ENCODE measurements at regions not wholly inside any gene's neighbourhood (a gene's known extent, or its start where the extent isn't known, plus 50 kb on each side); places are given as distances from the start of the nearest gene placed in this dataset.
"Not testable (repeated sequence)": the region's sequence is repeated elsewhere in the genome, so short reads cannot be mapped to it uniquely, and the experiment has no call there.

DNA sequence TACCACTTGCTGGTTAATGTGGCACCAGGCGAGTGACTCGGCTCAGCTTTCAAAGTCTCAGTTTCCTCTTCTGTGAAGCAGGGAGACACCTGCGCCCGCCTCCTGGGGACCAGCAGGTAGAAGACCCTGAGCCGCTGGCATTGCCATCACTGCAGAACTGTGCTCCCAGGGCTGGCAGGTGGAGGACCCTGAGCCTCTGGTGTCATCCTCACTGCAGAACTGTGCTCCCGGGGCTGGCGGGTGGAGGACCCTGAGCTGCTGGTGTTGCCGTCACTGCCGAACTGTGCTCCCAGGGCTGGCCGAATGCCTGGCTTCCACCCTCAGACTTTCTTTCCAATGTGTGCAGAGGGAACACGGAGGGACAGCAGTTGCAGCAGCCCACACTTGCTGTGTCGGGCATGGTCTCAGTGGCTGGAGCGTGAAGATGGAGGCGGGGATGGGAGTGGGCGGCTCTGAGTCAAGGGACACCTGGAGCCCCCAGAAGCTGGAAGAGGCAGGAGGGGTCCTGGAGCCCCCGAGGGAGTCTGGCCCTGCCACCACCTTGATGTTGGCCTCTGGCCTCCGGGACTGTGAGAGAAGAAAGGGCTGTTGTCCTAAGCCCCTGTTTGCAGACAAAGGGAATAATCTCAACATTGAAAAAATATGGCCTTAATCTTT lies 75.8 kb upstream of the METTL9 start:
- H3K4me3 Mint-ChIP-seq = no peak overlapping the region
- peaks cover 4% of the 10 kb centered on the region for H3K27me3 Mint-ChIP-seq
- H3K27ac Mint-ChIP-seq = peak overlapping the region in 1 of 3 donors; percentile 63
- H3K36me3 Mint-ChIP-seq = no peaks in the 10 kb centered on the region
- H3K4me1 Mint-ChIP-seq = peaks cover 2 to 7% (median 2%) of the 10 kb centered on the region in 3 donors
- H3K9me3 Mint-ChIP-seq = no peaks in the 10 kb centered on the region

DNA sequence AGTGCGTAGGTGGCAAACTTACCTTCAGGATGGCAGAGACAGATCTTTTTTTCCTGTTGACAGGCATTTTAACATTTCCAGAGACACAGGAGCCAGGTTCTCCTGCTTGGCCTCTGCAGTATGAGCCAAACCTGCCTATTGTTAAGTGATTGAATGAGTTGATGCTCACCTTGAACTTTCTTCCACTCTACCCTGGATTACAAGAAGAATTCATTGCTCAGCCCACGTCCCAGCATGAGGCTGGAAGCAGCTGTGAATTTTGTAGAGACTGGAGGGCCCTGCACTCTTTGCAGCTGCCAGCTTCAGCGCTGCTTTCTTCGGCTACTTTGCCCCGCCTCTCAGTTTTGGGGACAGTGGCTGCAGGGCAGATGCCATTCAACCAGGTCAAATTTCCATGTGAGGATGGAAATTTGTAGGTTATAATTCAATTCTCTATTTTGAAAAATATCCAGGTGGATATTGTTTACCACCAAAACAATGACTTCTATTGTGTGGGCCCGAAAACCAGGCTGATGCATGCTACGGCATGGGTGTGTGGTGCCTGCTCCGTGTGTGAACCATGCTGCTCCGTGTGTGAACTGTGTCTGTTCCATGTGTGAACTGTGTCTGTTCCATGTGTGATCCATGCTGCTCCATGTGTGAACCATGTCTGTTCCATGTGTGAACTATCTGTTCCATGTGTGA lies 75.2 kb upstream of the METTL9 start:
- no peak overlapping the region for H3K4me3 Mint-ChIP-seq
- no peaks in the 10 kb centered on the region for H3K36me3 Mint-ChIP-seq
- peaks cover under 1 to 2% (median 2%) of the 10 kb centered on the region in 3 donors for H3K4me1 Mint-ChIP-seq
- peaks cover 4% of the 10 kb centered on the region for H3K27me3 Mint-ChIP-seq
- H3K27ac Mint-ChIP-seq = no peak overlapping the region
- no peaks in the 10 kb centered on the region for H3K9me3 Mint-ChIP-seq

DNA sequence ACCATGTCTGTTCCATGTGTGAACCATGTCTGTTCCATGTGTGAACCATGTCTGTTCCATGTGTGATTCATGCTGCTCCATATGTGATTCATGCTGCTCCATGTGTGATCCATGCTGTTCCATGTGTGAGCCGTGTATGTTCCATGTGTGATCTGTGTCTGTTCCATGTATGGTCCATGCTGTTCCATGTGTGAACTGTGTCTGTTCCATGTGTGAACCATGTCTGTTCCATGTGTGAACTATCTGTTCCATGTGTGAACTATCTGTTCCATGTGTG lies 74.7 kb upstream of the METTL9 start:
- not testable (repeated sequence) for H3K27ac Mint-ChIP-seq, H3K27me3 Mint-ChIP-seq, H3K4me1 Mint-ChIP-seq, H3K4me3 Mint-ChIP-seq, H3K36me3 Mint-ChIP-seq, H3K9me3 Mint-ChIP-seq

DNA sequence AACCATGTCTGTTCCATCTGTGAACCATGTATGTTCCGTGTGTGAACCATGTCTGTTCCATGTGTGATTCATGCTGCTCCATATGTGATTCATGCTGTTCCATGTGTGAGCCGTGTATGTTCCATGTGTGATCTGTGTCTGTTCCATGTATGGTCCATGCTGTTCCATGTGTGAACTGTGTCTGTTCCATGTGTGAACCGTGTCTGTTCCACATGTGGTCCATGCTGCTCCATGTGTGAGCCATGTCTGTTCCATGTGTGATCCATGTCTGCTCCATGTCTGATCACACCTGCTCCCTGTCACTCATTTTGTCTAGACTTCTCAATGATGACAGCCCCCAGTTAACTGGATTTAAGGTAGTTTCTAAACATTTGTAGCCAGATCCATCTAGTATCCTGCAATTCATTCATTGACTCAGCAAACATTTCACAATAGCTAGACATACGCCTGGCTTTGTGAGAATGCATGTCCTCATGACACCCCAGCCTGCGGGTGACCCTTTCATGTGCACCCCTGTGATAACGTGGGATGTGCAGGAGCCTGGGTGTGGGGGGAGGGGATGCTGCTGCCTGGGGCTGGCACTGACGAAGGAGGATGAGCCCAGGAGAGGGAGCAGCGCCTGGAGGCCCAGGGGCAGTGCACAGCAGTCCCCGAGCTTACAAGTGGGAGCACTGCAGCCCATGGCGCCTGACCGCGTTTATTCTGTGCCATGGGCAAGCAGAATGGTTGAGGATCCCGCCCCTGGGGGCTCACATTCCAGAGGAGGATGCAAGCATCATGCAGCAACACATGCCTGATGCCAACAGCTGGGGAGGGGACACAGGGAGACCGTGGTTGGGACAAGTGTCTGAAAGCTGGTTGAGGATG lies 74.1 kb upstream of the METTL9 start:
- H3K27me3 Mint-ChIP-seq, H3K4me3 Mint-ChIP-seq, H3K27ac Mint-ChIP-seq, H3K4me1 Mint-ChIP-seq, H3K9me3 Mint-ChIP-seq, H3K36me3 Mint-ChIP-seq: not testable (repeated sequence)

DNA sequence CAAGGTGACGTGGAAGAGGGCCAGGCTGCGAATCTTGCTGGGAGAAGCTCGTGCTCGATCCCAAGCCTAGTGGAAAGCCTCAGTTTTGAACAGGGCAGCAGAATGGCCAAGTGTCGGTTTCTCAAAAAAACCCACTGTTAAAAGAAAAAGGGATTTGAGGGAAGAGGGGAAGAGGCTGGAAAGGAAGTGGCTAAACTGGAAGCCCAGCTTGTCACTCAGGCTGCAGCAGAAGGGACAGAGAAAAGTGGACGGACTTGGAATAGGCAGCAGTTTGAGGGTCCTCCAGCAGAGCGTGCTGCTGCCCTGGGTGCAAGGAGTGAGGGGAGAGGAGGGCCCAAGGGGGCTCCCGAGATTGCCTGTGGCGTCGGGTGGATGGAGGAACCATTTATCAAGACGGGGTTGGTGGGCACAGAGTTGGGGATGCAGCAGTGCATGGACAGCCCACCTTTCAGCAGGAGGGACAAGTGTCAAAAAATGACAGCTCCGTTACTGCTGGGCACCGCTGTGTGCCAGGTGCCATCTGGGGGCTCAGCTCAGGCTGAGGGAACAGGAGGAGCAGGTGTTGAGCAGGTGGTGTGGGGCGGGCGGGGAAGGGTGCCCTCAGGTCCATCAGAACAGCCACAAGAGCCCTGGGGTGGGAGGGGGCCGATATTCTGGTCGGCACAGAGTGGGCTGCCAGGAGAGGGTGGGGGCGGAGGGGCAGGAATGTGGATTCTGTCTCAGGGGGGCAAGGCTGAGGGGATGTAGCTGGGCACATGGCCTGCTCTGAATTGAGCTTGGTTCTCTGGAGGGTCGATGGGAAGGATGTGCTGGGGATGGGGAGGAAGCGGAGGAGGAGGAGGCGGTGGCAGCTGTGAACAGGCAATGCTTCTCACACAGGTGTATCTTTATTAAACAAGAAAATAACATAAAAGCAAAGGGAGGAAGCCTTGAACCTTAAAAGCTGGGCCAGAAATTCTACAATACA lies 73.1 kb upstream of the METTL9 start:
- not testable (repeated sequence) for H3K27me3 Mint-ChIP-seq, H3K9me3 Mint-ChIP-seq, H3K4me1 Mint-ChIP-seq, H3K36me3 Mint-ChIP-seq
- H3K4me3 Mint-ChIP-seq = peak overlapping the region in 1 of 4 donors; percentile 42
- H3K27ac Mint-ChIP-seq = peak overlapping the region in 1 of 3 donors; percentile 10

DNA sequence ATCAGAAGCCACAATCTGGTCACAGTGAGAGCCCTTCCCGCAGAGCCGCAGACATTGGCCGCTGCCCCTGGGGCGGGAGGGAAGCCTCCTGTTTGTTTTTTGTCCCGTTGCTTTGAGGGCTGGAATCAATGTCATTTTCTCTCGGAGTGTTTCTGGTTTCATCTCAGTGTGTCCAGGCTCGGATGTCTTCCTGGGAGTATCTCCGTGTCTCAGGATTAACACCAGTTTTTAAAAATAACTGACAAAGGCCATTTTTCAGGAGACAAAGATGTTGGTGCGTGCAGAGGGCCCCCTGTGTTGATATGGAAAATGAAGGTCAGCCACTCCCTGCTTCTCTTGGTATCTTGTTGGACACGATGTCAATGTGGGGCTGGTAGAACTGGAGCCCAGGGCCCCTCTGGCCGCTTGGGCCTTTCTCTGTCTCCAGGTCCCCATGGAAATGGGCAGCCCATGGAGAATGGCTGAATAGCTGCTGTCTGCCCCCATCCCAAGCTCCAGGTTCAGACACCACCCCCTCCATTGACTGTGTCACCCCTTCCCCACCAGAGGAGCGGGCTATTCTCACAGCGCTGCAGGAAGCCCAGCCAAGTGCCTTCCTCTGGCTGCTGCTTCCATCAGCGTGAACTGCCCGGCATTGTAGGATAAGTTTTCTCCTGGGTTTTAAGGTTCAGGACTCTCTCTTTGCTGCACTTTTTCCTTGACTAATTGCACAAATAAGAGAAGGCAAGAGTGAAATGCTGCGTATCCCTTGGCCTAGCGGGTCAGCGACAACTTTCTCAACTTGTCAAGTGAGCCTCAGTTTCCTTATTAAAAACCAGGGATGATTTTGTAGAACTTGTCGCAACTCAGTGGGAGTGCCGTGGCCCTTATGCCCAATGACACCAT lies 72.2 kb upstream of the METTL9 start:
- Mint-ChIP-seq H3K36me3 (no peaks in the 10 kb centered on the region), H3K27ac (peak overlapping the region in 2 of 3 donors; percentile 10 to 26)

DNA sequence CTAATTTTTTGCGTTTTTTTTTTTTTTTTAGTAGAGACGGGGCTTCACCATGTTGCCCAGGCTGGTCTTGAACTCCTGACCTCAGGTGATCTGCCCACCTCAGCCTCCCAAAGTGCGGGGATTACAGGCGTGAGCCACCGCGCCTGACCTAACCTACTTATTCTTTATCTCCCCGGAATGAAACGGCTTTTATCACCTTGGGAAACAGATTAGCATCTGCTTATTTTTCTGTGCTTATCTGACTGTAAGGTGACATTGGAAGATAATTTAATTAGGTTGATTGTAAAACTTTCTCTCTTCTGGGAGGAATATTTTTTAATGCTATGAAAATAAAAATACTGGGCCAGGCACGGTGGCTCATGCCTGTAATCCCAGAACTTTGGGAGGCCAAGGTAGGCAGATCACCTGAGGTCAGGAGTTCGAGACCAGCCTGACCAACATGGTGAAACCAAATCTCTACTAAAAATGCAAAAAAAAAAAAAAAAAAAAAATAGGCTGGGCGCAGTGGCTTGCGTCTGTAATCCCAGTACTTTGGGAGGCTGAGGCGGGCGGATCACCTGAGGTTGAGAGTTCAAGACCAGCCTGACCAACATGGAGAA lies 70.2 kb upstream of the METTL9 start:
- not testable (repeated sequence) for H3K36me3 Mint-ChIP-seq, H3K4me3 Mint-ChIP-seq, H3K27ac Mint-ChIP-seq, H3K27me3 Mint-ChIP-seq, H3K9me3 Mint-ChIP-seq, H3K4me1 Mint-ChIP-seq

More for the DNA sequence above, 72.2 kb upstream of the METTL9 start:
- Mint-ChIP-seq H3K9me3 (no peaks in the 10 kb centered on the region), H3K4me3 (peak overlapping the region in 1 of 4 donors; percentile 42), H3K27me3 (peaks cover 4% of the 10 kb centered on the region), H3K4me1 (peaks cover 0 to 3% (median 0%) of the 10 kb centered on the region in 3 donors)

DNA sequence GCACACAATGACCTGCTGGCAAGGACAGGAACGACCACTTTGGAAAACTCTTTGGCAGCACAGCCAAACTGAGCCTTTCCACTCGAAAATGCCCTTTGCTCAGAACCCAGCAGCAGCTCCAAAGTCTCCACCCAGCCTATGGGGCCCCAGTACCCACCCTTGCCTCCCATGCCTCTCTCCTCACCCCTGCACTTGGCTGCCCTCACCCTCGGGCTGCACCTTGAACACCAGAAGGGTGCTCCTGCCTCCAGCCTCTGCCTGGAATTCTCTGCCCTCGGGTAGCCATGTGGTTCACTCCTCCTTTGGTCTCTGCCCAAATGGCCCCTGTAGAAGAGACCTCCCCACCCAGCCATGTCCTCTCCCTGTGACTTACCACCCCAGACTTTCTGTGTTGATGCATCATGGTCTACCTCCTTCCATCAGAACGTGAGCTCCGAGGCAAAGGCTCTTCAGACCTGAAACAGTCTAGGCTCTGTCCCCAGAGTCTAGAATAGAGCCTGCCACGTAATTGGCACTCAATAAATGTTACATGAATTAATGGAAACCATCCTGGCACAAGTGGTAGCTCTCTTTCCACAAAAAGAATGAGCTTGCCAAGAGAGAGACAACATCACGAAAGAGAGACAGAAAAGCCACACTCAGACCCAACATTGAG lies 68.5 kb upstream of the METTL9 start:
- not testable (repeated sequence) for H3K4me3 Mint-ChIP-seq, H3K27ac Mint-ChIP-seq, H3K4me1 Mint-ChIP-seq, H3K36me3 Mint-ChIP-seq, H3K27me3 Mint-ChIP-seq, H3K9me3 Mint-ChIP-seq

DNA sequence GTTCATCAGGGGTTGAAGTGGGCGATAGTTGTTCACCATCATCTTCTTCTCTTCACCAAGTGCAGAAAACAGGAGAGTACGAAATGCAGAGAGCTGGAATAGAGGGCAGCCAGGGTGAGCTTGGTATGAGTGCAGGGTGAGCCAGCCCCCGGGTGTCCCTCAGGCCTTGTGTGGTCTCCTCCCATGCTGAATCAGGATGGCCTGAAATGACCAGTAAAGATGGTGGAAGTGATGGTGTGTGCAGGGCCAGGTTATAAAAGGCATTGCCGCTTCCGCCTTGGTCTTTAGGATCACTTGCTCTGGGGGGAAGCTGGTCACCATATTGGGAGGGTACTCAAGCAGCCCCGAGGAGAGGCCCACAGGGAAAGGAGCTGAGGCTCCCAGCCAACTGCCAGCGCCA lies 66.4 kb upstream of the METTL9 start:
- not testable (repeated sequence) for H3K4me3 Mint-ChIP-seq, H3K27ac Mint-ChIP-seq, H3K4me1 Mint-ChIP-seq, H3K9me3 Mint-ChIP-seq, H3K27me3 Mint-ChIP-seq, H3K36me3 Mint-ChIP-seq

DNA sequence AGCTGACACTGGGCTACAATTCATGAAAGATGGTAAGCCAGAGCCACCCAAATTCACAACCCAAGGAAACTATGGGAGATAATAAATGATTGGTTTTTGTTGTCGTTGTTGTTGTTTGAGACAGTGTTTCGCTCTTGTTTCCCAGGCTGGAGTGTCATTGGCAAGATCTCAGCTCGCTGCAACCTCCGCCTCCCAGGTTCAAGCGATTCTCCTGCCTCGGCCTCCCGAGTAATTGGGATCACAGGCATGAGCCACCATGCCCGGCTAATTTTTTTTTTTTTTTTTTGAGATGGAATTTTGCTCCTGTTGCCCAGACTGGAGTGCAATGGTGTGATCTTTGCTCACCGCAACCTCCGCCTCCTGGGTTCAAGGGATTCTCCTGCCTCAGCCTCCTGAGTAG lies 65.9 kb upstream of the METTL9 start:
- H3K4me1 Mint-ChIP-seq, H3K4me3 Mint-ChIP-seq, H3K27me3 Mint-ChIP-seq, H3K27ac Mint-ChIP-seq, H3K9me3 Mint-ChIP-seq, H3K36me3 Mint-ChIP-seq: not testable (repeated sequence)

DNA sequence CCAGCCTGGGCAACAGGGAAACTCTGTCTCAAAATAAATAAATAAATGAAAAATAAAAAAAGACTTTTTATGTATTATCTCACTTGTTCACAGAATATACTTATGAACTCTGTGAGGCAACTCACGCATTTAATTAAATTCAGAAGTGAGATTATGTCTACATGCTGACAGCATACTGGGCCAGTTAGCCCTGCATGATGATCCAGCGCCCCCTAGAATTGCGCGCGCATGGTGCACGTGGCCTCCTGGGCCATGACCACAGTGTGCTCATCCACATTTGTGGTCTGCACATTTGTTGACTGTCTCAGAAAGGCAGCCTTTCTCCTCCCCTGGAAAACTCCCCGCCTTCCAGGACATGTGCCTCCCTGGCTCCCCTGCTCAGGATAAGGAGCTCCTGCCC lies 64.8 kb upstream of the METTL9 start:
- H3K4me3 Mint-ChIP-seq, H3K36me3 Mint-ChIP-seq, H3K27me3 Mint-ChIP-seq, H3K4me1 Mint-ChIP-seq, H3K27ac Mint-ChIP-seq, H3K9me3 Mint-ChIP-seq: not testable (repeated sequence)

DNA sequence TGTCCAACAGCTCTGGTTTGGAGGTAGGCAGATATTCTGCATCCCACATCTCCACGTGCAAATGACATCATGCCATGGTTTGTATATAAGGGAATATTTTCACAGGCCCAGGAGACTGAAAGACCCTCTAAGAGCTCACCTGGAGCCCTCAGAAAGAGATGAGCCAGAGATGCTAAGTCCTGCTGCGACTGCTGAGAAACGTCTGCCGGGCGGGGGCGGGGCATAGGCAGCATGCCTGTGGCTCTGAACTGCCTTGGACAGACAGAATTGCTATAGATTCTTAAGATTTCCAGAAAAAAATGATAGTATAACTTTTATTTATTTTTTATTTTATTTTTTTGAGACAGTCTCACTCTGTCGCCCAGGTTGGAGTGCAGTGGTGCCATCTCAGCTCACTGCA lies 64.2 kb upstream of the METTL9 start:
- not testable (repeated sequence) for H3K27me3 Mint-ChIP-seq, H3K9me3 Mint-ChIP-seq, H3K4me1 Mint-ChIP-seq, H3K4me3 Mint-ChIP-seq, H3K27ac Mint-ChIP-seq, H3K36me3 Mint-ChIP-seq

DNA sequence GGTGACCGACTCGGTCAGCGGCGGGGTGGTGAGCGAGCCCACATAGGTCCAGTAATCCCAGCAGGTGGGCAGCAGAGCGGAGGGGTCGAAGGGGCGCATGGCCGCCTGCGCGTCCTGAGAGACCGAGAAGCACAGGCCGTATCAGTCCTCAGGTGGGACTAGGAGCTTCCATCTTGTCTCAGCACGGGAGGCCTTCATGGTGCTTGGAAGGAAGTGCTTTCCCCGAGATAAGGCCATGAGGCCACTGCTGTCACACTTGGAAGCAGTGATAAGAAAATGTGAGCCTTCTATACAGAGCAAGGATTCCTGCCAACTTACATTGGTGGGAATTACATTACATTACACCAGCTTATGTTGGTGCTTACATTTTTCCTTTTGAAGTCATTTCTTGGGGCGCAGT lies 62.6 kb upstream of the METTL9 start:
- H3K36me3 Mint-ChIP-seq, H3K27ac Mint-ChIP-seq, H3K27me3 Mint-ChIP-seq, H3K4me3 Mint-ChIP-seq: not testable (repeated sequence)
- Mint-ChIP-seq H3K4me1 (peaks cover 7 to 11% (median 10%) of the 10 kb centered on the region in 3 donors), H3K9me3 (peaks cover 0 to 10% (median 0%) of the 10 kb centered on the region in 3 donors)
